ENCODE measurements at regions not wholly inside any gene's neighbourhood (a gene's known extent, or its start where the extent isn't known, plus 50 kb on each side); places are given as distances from the start of the nearest gene placed in this dataset.
A peak's percentile ranks its signal among the peaks of the same experiment; 100 is the strongest.
"Not testable (repeated sequence)": the region's sequence is repeated elsewhere in the genome, so short reads cannot be mapped to it uniquely, and the experiment has no call there.

DNA sequence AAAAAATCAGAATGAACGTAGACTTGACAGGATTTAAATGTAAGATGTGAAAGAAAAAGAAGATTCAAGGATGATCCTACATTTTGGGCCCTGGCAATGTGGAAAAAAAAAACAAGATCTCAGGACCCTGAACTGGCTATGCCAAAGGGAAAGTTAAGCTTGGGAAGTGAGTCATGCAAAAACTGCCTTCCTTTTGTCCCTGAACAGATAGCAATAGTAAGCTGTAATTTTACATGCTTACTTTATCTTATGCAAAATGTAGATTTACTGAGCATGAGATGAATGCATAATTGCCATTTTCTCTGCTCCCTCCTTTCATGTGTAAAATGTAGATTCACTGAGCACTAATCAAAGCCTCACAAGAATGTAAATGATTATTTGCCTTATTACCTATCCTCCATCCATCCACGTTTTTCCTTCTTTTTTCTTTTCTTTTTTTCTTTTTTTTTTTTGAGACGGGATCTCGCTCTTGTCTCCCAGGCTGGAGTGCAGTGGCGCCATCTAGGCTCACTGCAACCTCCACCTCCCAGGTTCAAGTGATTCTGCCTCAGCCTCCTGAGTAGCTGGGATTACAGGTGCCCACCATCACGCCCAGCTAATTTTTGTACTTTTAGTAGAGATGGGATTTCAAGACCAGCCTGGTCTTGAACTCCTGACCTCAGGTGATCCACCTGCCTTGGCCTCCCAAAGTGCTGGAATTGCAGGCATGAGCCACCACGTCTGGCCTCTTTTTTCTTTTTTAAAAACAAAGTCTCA lies 122.7 kb upstream of the PARD3 start:
- TF ChIP-seq, protein P1, sequence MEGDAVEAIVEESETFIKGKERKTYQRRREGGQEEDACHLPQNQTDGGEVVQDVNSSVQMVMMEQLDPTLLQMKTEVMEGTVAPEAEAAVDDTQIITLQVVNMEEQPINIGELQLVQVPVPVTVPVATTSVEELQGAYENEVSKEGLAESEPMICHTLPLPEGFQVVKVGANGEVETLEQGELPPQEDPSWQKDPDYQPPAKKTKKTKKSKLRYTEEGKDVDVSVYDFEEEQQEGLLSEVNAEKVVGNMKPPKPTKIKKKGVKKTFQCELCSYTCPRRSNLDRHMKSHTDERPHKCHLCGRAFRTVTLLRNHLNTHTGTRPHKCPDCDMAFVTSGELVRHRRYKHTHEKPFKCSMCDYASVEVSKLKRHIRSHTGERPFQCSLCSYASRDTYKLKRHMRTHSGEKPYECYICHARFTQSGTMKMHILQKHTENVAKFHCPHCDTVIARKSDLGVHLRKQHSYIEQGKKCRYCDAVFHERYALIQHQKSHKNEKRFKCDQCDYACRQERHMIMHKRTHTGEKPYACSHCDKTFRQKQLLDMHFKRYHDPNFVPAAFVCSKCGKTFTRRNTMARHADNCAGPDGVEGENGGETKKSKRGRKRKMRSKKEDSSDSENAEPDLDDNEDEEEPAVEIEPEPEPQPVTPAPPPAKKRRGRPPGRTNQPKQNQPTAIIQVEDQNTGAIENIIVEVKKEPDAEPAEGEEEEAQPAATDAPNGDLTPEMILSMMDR (IDR thresholded peaks at IDR 0.05): peak in 4 of 7 experiments; percentile 9 to 46 (median 23)
- not testable (repeated sequence) for TF ChIP-seq POLR2A (IDR thresholded peaks at IDR 0.05)

All from body of pancreas (tissue), 4 donors.